ENCODE measurements at regions not wholly inside any gene's neighbourhood (a gene's known extent, or its start where the extent isn't known, plus 50 kb on each side); places are given as distances from the start of the nearest gene placed in this dataset.
"Not testable (repeated sequence)": the region's sequence is repeated elsewhere in the genome, so short reads cannot be mapped to it uniquely, and the experiment has no call there.

- no peak for DNase-seq
Measured at GRCh38 chr3:184479426-184480126, 82.0 kb upstream of the EPHB3 start.

GRCh38 chr3:184480831-184481230 is 80.8 kb upstream of the EPHB3 start:
- no peak for DNase-seq

- no peak for DNase-seq
Measured at GRCh38 chr3:184481984-184482671, 79.5 kb upstream of the EPHB3 start.

GRCh38 chr3:184485241-184485640 is 76.3 kb upstream of the EPHB3 start:
- DNase-seq, result no peak

- no peak for DNase-seq
Measured at GRCh38 chr3:184485906-184486305, 75.7 kb upstream of the EPHB3 start.

DNA sequence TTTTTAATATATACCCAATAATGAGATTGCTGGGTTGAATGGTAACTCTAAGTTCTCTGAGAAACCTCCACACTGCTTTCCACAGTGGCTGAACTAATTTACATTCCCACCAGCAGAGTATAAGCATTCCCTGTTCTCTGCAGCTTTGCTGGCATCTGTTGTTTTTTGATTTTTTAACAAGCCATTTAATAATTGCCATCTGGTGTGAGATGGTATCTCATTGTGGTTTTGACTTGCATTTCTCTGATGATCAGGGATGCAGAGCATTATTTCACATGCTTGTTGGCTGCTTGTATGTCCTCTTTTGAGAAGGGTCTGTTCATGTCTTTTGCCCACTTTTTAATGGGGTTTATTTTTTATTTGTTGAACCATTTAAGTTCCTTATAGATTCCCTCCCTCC is 75.0 kb upstream of the EPHB3 start:
- DNase-seq, result no peak

GRCh38 chr3:184488577-184488976 is 73.0 kb upstream of the EPHB3 start:
- DNase-seq, result no peak

DNA sequence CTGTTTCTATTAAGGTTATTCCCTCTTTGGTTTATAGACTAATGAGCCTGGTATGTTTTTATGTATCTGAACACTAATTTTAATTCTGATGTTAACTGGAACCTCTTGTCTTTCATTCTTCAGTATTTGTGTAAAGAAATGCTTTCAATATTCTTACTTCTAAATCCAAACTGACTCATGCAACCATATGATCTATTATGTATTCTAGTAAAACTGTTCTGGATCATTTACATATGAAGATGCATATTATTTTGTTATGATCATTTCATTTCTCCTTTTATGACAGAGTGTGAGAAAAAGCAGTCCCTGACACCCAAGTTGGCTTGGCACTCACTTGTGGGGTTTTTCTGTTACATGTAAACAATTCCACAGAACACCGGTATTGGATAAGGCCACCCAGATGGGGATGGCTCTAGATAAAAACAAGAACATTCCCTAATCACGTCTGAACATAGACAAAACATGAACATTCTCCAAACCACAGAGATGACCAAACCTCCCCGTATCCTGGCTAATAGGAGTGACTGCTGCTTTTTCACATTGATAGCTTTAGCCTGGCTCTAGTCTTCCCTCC is 72.2 kb upstream of the EPHB3 start:
- no peak for DNase-seq

DNA sequence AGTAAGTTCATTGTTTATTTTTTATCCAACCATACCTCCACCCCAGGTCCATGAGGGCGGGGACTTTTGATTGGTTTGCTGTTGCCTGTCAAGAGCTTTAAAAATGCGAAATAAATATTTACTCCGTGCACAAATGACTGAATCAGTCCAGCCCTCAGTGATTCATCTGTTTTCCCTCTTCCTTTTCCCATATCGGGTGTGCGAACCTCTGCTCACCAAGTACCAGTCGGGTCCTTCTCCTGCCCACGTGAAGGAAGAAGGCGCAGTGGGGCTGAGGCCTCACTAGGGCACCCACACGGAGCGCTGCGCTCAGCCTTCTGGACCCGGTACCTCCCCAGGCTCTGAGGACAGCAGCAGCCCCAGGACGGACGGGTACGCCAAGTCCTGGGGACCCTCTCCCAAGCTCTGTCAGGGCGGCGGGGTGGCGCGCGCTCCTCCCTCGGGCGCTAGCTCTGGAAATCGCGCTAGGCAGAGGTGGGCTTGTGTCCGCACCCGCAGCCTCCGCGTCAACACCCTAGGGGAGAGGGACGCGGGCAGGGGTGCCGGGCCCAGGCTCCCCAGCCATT is 70.5 kb upstream of the EPHB3 start:
- peak; percentile 1 for DNase-seq

DNA sequence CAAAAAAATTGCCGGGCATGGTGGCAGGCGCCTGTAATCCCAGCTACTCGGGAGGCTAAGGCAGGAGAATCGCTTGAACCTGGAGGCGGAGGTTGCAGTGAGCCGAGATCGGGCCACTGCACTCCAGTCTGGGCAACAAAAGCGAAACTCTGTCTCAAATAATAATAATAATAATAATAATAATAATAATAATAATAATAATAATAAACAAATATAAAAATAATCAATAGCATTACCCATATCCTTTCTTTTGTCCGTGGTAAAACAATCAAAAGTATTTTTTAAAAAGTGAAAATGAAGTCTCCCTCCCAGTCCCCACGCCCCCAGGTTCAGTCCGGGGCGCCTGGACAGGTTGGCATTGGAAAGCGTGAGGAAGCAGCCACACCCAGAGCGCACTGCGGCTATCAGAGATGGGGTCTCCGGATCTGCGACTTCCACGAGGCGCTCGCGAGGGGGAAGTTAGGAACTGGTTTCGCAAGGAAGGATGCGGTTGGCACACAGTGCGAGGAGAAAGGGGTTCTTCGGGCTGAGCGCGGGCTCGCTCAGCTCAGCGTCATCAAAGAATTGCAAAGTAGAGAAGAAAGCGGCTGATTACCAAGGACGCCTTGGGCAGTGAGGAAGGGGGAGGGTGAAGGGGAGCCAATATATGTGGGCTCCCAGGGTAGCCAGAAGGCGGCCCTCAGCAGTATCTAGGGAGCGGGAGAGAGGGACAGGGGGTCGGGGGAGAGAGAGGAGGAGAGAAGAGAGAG is 69.5 kb upstream of the EPHB3 start:
- no peak for DNase-seq

DNA sequence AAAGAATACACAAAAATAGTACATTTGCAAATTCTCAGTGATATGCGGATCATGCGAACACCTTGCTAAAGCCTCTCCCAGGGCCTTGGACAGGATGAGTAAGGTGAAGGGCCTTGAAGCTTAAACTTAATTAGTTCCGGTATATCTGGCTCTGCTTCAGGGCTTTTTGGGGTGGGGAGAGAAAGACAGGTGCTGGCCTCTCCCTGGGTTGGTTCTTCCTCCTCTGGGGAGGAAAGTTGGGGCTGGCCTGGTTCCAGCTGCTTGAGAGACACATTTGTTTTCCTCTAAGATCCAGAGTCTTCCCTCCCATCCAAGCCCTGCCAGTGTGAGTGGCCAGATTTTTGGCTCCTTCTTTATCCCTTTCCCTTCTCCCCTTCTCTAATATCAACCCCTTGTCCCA is 64.7 kb upstream of the EPHB3 start:
- no peak for DNase-seq

- DNase-seq, result no peak
Measured at GRCh38 chr3:184497804-184498203, 63.8 kb upstream of the EPHB3 start.

GRCh38 chr3:184498986-184499606 is 62.5 kb upstream of the EPHB3 start:
- no peak for DNase-seq

DNA sequence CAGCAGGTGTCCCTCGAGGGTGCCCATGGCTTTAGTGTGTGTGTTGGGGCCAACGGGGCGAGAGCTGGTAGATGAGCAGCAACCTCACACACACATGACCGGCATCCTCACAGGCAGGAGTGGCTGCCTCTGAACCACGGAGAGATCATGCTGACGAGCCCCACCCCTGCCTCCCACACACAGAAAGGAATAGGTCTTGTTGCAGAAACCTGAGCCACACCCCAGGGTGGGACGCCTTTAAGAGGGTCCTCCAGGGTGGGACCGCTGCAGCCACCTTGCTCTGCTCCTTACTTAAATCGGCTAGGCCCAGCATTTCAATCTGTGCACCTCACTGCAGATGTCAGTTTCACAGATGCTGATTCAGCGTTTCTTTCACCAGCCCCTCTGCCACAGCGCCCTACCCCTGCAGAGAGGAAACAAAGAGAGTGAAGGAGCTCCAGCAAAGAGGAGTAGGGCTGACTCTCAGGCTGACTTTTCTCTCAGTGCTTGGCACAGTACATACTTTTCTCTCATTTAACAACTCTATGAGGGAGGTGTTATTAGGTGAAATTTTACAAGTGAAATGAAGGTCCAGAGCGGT is 61.2 kb upstream of the EPHB3 start:
- no peak for DNase-seq

DNA sequence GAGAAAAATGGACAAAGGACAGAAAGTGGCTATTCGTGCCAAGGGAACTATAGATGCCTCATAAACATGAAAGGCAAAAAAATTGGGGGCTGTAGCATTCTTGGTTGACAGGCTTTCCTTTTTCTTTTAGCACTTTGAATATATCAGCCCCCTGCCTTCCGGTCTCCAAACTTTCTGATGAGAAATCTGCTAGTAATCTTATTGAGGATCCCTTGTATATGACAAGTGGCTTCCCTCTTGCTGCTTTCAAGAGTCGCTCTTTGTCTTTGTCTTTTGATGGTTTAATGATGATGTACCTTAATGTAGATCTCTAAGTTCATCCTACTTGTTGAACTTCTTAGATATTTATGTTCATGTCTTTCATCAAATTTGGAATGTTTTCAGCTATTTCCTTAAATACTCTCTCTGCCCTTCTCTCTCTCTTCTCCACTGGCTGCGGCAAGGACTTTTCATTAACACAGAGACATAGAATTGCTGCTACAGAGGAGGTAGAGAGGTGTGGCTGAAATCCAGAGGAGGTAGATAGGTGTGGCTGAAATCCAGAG is 59.4 kb upstream of the EPHB3 start:
- no peak for DNase-seq

GRCh38 chr3:184502841-184503240 is 58.7 kb upstream of the EPHB3 start:
- DNase-seq, result not testable (repeated sequence)

DNA sequence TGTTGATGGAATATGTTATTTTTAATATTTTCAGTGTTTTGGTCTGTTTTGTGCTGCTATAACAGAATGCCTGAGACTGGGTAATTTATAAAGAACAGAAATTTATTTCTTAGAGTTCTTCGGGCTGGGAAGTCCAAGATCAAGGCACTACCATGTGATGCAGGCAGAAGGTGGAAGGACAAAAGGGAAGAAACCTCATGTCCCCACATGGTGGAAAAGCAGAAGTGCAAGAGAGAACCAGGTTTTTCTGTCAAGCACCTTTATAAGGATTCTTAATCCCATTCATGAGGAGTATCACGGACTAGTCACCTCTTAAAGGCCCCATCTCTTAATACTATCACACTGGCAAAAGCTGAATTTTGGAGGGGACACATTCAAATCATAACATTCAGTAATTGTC is 57.9 kb upstream of the EPHB3 start:
- DNase-seq, result no peak

DNA sequence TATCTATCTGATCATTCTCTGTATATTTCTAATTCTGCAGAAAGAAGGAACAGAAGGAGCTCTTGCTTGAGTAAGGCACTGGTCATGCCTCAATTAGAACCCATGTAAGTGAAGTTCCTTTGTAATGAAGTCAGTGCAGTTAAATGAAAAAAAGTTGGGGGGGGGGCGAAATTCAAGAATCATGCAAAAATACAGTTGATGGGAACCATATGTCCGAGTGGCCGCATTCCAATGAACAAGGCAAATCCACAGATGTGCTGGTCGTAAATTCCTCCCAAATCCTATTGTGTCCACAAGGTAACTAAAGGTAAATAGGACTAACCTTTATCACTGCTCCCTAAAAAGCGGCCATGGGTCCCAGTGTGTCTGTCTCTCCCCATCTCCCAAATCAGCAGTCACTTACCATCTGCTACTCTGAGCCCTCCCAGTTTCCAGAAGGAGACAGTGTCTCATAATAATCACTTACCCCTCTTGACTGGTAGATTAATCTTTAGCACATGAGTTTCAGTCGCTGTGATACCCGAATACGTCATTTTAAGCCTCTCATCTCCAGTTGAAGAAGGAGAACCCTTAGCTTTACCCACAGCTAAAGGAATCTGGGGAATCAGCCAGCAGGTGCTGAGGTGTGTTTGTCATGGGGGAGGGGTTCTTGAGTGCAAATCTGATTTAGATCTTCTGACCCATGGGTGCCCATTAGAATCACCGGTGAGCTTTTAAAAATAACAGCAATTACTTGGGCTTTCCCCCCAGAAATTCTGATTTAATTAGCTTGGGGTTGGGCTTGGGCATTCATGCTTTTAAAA is 56.3 kb upstream of the EPHB3 start:
- DNase-seq, result peak; percentile 16

DNA sequence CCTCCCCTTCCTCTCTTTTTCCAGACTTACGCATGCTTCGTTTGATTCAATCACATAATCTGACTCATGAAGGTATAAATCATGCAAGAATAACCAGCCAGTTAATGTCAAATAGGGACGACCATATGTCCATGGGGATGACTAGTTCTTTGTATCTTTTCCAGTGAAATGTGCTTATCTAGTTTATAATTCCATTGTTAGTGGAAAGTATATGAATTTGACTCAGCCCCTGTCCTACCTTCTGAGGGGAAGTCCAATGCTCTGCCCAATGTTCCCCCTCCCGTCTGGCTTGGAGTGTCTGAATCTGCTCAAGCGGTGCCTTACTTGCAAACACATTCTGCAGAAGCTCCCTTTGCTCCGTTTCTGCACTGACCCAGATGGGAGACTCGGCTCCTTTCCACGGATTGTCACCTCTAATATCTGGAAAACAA is 55.0 kb upstream of the EPHB3 start:
- DNase-seq, result no peak

DNA sequence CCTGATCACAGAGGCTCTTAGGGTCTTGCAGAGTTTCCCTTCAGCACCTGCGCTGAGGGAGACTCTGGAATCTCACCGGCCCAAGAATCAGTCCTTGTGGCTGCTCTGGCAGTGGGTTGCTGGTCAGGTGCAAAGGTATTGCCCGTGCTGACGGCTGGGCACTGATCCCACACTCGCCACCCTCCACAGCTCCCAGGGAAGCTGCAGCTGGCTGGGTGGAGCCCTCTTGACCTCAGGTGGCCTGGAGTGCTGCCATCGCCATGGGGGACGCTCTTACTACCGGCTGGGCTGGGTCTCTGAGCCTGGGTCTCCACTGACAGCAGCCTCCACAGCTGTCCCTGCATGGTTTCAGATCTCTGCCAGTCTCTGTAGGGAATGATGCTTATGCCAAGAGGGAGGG is 52.6 kb upstream of the EPHB3 start:
- no peak for DNase-seq

- DNase-seq, result no peak
Measured at GRCh38 chr3:184511741-184512140, 49.8 kb upstream of the EPHB3 start.
